WTC11 (cell line): ENCODE measurements at regions not wholly inside any gene's neighbourhood (a gene's known extent, or its start where the extent isn't known, plus 50 kb on each side); places are given as distances from the start of the nearest gene placed in this dataset.
"Not testable (repeated sequence)": the region's sequence is repeated elsewhere in the genome, so short reads cannot be mapped to it uniquely, and the experiment has no call there.

ENCODE experiments used
- ATAC-seq: fragments of 200-7000 bp; cut with Tn5 transposase; 2 replicates; pipeline ENCODE4 v1.10.0; 2021; ENCODE audit warnings: mild to moderate bottlenecking, moderate library complexity
- CTCF ChIA-PET: fragments of 300-600 bp; sonication (Branson Sonifier 250); formaldehyde crosslinking; loops from one replicate; lab custom pipeline; 2021; ENCODE audit warnings: antibody characterized with exemption; lab: Charles Lee
- POLR2A ChIA-PET: fragments of 350-600 bp; sonication (Branson Sonifier 250); formaldehyde crosslinking; loops from one replicate; lab custom pipeline; 2021; ENCODE audit warnings: antibody characterized with exemption; lab: Charles Lee
- DNase-seq: peaks from one replicate; pipeline ENCODE4 v3.0.0; 2021; ENCODE audit warnings: low spot score
- H3K27ac Mint-ChIP-seq: 2 replicates; pipeline ENCODE4 v1.8.0; 2021; ENCODE audit warnings: mixed read lengths
- H3K27me3 Mint-ChIP-seq: 2 replicates; pipeline ENCODE4 v1.8.0; 2021; ENCODE audit warnings: low read depth, mild to moderate bottlenecking, moderate library complexity, mixed read lengths
- H3K36me3 Mint-ChIP-seq: 2 replicates; pipeline ENCODE4 v1.8.0; 2021; ENCODE audit warnings: mixed read lengths
- H3K4me1 Mint-ChIP-seq: 2 replicates; pipeline ENCODE4 v1.8.0; 2022; ENCODE audit warnings: mixed read lengths
- H3K4me3 Mint-ChIP-seq: 2 replicates; pipeline ENCODE4 v1.8.0; 2021; ENCODE audit warnings: mild to moderate bottlenecking, moderate library complexity, mixed read lengths
- H3K9me3 Mint-ChIP-seq: 2 replicates; pipeline ENCODE4 v1.8.0; 2021; ENCODE audit warnings: mixed read lengths
- ATF1 ChIP-seq: sonication (generic); formaldehyde crosslinking; IDR thresholded peaks from 2 replicates; pipeline ENCODE4 v1.8.1; 2023; ENCODE audit warnings: mild to moderate bottlenecking, moderate library complexity, missing genetic modification reagents
- CREM ChIP-seq: sonication (generic); formaldehyde crosslinking; IDR thresholded peaks from 2 replicates; pipeline ENCODE4 v1.8.1; 2022; ENCODE audit warnings: mild to moderate bottlenecking, missing genetic modification reagents, moderate library complexity
- FOXJ3 ChIP-seq: sonication (generic); formaldehyde crosslinking; IDR thresholded peaks from 2 replicates; pipeline ENCODE4 v1.9.0; 2021; ENCODE audit warnings: missing genetic modification reagents, mild to moderate bottlenecking, borderline replicate concordance
- GABPB1 ChIP-seq: sonication (generic); formaldehyde crosslinking; IDR thresholded peaks from 2 replicates; pipeline ENCODE4 v1.8.1; 2023; ENCODE audit warnings: mild to moderate bottlenecking, missing genetic modification reagents
- HMGA2 ChIP-seq: fragments of 250-450 bp; sonication (Bioruptor Pico); IDR thresholded peaks from 2 replicates; pipeline ENCODE4 v1.4.0; 2021; ENCODE audit warnings: mild to moderate bottlenecking, moderate library complexity
- IRF2 ChIP-seq: sonication (generic); formaldehyde crosslinking; IDR thresholded peaks from 2 replicates; pipeline ENCODE4 v1.8.0; 2022; ENCODE audit warnings: low read depth, missing genetic modification reagents, borderline replicate concordance
- JUN ChIP-seq: sonication (generic); formaldehyde crosslinking; IDR thresholded peaks from 2 replicates; pipeline ENCODE4 v1.8.0; 2023; ENCODE audit warnings: mild to moderate bottlenecking, missing genetic modification reagents
- MYBL2 ChIP-seq: sonication (generic); formaldehyde crosslinking; IDR thresholded peaks from 2 replicates; pipeline ENCODE4 v1.8.1; 2023; ENCODE audit warnings: mild to moderate bottlenecking, moderate library complexity, missing genetic modification reagents
- NFE2L1 ChIP-seq: sonication (generic); formaldehyde crosslinking; IDR thresholded peaks from 2 replicates; pipeline ENCODE4 v1.8.1; 2023; ENCODE audit warnings: missing genetic modification reagents
- NR3C1 ChIP-seq: sonication (generic); formaldehyde crosslinking; conservative IDR thresholded peaks from 2 replicates; pipeline ENCODE4 v1.8.1; 2023; ENCODE audit warnings: low read depth, mild to moderate bottlenecking, missing genetic modification reagents
- TCF7 ChIP-seq: sonication (generic); formaldehyde crosslinking; IDR thresholded peaks from 2 replicates; pipeline ENCODE4 v1.8.0; 2022; ENCODE audit warnings: mild to moderate bottlenecking, low read depth, missing genetic modification reagents, moderate library complexity
- TEAD4 ChIP-seq: sonication (generic); formaldehyde crosslinking; IDR thresholded peaks from 2 replicates; pipeline ENCODE4 v1.8.0; 2022; ENCODE audit warnings: mild to moderate bottlenecking, missing genetic modification reagents
- ZNF317 ChIP-seq: sonication (generic); formaldehyde crosslinking; IDR thresholded peaks from 2 replicates; pipeline ENCODE4 v1.8.1; 2023; ENCODE audit warnings: low read depth, mild to moderate bottlenecking, moderate library complexity, missing genetic modification reagents, borderline replicate concordance
- TF ChIP-seq, protein P1 (sequence below): sonication (generic); formaldehyde crosslinking; IDR thresholded peaks from 2 replicates; pipeline ENCODE4 v1.8.1; 2023; ENCODE audit warnings: mild to moderate bottlenecking, missing genetic modification reagents, moderate library complexity
- TF ChIP-seq, protein P2 (sequence below): sonication (generic); formaldehyde crosslinking; IDR thresholded peaks from 2 replicates; pipeline ENCODE4 v1.8.1; 2023; ENCODE audit warnings: mild to moderate bottlenecking, missing genetic modification reagents
- TF ChIP-seq, protein P3 (sequence below): sonication (generic); formaldehyde crosslinking; IDR thresholded peaks from 2 replicates; pipeline ENCODE4 v1.8.1; 2022; ENCODE audit warnings: missing genetic modification reagents, borderline replicate concordance
- TF ChIP-seq, protein P4 (sequence below): sonication (generic); formaldehyde crosslinking; IDR thresholded peaks from 2 replicates; pipeline ENCODE4 v1.8.0; 2023; ENCODE audit warnings: missing genetic modification reagents, mild to moderate bottlenecking, borderline replicate concordance
- TF ChIP-seq, protein P5 (sequence below): fragments of 250-450 bp; sonication (Bioruptor Pico); conservative IDR thresholded peaks from 2 replicates; pipeline ENCODE4 v1.9.0; 2021; ENCODE audit warnings: mild to moderate bottlenecking
- TF ChIP-seq, protein P6 (sequence below): sonication (generic); formaldehyde crosslinking; conservative IDR thresholded peaks from 2 replicates; pipeline ENCODE4 v1.8.1; 2022; ENCODE audit warnings: mild to moderate bottlenecking, missing genetic modification reagents

DNA sequence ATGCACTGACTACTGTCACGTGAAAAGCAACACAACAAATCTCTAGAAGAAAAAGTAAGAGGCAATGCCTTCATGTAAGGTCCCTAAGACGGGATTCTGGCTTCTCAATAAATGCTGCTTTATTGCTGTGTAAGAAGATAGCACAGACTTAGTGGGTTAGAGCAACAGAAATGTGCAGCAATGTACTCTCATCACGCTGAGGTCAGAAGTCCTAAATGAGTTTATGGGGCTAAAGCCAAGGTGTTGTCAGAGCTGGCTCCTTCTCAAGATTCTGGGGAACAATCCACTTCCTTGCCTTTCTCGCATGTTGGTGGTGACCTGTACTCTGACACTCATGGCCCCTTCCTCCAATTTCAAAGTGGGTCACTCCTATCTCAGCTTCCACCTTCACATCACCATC lies 93.4 kb downstream of the SHANK2 start:
- no peak for ATAC-seq
- peaks cover 13% of the 10 kb centered on the region for H3K36me3 Mint-ChIP-seq

DNA sequence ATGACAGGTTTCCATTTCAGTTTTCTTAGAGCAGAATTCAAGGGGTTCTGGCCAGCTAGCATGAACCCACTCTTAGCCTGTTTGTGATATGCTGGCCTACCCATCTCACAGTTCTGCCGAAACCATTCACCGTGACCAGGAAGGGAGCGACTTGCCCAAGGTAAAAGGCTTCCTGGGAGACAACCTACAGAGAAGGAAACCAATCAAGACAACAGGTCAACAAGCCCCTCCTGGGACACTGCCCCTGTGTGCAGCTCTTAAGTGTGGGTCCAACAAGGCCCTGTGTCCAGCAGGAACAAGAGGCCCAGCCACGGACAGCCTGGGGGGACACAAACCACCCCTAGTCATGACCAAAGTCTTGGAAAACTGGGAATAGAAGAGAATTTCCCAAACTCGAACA lies 94.7 kb downstream of the SHANK2 start:
- H3K9me3 Mint-ChIP-seq, H3K4me3 Mint-ChIP-seq, DNase-seq, ATAC-seq, POLR2A ChIA-PET, H3K36me3 Mint-ChIP-seq, H3K27me3 Mint-ChIP-seq, H3K27ac Mint-ChIP-seq, CTCF ChIA-PET: not testable (repeated sequence)
- peaks cover 37% of the 10 kb centered on the region for H3K4me1 Mint-ChIP-seq

More for the DNA sequence above, 93.4 kb downstream of the SHANK2 start:
- H3K9me3 Mint-ChIP-seq: peaks cover 11% of the 10 kb centered on the region
- no peak overlapping the region for H3K4me3 Mint-ChIP-seq
- TF ChIP-seq, protein P1, sequence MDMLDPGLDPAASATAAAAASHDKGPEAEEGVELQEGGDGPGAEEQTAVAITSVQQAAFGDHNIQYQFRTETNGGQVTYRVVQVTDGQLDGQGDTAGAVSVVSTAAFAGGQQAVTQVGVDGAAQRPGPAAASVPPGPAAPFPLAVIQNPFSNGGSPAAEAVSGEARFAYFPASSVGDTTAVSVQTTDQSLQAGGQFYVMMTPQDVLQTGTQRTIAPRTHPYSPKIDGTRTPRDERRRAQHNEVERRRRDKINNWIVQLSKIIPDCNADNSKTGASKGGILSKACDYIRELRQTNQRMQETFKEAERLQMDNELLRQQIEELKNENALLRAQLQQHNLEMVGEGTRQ: no peak
- TF ChIP-seq TCF7 (CRISPR knock-in tag) (no peak), FOXJ3 (CRISPR knock-in tag) (no peak), NR3C1 (CRISPR knock-in tag) (no peak), MYBL2 (CRISPR knock-in tag) (no peak), ZNF317 (CRISPR knock-in tag) (no peak), ATF1 (no peak)
- TF ChIP-seq, protein P2, sequence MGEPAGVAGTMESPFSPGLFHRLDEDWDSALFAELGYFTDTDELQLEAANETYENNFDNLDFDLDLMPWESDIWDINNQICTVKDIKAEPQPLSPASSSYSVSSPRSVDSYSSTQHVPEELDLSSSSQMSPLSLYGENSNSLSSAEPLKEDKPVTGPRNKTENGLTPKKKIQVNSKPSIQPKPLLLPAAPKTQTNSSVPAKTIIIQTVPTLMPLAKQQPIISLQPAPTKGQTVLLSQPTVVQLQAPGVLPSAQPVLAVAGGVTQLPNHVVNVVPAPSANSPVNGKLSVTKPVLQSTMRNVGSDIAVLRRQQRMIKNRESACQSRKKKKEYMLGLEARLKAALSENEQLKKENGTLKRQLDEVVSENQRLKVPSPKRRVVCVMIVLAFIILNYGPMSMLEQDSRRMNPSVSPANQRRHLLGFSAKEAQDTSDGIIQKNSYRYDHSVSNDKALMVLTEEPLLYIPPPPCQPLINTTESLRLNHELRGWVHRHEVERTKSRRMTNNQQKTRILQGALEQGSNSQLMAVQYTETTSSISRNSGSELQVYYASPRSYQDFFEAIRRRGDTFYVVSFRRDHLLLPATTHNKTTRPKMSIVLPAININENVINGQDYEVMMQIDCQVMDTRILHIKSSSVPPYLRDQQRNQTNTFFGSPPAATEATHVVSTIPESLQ (CRISPR knock-in tag): no peak
- no peaks in the 10 kb centered on the region for H3K27me3 Mint-ChIP-seq
- peaks cover 25% of the 10 kb centered on the region for H3K4me1 Mint-ChIP-seq
- no peak overlapping the region for H3K27ac Mint-ChIP-seq
- no peak for DNase-seq
- ChIA-PET CTCF (no interaction called here), POLR2A (no interaction called here)

DNA sequence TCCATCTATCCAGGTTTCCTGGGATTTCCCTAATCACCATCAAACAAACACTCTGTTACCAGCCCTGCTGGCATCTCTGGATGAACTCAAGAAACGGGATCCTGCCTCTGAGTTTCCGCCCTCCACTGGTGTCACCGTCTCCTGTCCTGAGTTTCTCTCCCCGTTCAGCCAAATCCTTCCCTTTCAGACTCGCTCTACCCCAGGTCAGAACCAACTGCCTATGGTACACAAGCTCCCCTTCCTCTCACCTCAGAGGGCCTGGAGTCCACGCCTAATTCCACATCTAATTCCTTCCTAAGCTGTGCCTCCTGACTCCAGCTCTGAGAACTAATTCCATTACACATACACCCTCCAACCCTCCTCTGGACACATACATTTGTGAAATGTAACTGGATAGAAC lies 96.1 kb downstream of the SHANK2 start:
- CTCF ChIA-PET: no interaction called here
- POLR2A ChIA-PET: no interaction called here
- H3K27me3 Mint-ChIP-seq: no peaks in the 10 kb centered on the region
- no peak for TF ChIP-seq JUN (CRISPR knock-in tag)
- TF ChIP-seq HMGA2: no peak
- no peak for TF ChIP-seq NFE2L1 (CRISPR knock-in tag)
- TF ChIP-seq, protein P3, sequence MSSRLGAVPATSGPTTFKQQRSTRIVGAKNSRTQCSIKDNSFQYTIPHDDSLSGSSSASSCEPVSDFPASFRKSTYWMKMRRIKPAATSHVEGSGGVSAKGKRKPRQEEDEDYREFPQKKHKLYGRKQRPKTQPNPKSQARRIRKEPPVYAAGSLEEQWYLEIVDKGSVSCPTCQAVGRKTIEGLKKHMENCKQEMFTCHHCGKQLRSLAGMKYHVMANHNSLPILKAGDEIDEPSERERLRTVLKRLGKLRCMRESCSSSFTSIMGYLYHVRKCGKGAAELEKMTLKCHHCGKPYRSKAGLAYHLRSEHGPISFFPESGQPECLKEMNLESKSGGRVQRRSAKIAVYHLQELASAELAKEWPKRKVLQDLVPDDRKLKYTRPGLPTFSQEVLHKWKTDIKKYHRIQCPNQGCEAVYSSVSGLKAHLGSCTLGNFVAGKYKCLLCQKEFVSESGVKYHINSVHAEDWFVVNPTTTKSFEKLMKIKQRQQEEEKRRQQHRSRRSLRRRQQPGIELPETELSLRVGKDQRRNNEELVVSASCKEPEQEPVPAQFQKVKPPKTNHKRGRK: no peak
- TF ChIP-seq, protein P4, sequence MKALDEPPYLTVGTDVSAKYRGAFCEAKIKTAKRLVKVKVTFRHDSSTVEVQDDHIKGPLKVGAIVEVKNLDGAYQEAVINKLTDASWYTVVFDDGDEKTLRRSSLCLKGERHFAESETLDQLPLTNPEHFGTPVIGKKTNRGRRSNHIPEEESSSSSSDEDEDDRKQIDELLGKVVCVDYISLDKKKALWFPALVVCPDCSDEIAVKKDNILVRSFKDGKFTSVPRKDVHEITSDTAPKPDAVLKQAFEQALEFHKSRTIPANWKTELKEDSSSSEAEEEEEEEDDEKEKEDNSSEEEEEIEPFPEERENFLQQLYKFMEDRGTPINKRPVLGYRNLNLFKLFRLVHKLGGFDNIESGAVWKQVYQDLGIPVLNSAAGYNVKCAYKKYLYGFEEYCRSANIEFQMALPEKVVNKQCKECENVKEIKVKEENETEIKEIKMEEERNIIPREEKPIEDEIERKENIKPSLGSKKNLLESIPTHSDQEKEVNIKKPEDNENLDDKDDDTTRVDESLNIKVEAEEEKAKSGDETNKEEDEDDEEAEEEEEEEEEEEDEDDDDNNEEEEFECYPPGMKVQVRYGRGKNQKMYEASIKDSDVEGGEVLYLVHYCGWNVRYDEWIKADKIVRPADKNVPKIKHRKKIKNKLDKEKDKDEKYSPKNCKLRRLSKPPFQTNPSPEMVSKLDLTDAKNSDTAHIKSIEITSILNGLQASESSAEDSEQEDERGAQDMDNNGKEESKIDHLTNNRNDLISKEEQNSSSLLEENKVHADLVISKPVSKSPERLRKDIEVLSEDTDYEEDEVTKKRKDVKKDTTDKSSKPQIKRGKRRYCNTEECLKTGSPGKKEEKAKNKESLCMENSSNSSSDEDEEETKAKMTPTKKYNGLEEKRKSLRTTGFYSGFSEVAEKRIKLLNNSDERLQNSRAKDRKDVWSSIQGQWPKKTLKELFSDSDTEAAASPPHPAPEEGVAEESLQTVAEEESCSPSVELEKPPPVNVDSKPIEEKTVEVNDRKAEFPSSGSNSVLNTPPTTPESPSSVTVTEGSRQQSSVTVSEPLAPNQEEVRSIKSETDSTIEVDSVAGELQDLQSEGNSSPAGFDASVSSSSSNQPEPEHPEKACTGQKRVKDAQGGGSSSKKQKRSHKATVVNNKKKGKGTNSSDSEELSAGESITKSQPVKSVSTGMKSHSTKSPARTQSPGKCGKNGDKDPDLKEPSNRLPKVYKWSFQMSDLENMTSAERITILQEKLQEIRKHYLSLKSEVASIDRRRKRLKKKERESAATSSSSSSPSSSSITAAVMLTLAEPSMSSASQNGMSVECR (CRISPR knock-in tag): no peak
- TF ChIP-seq CREM: no peak
- TF ChIP-seq, protein P5, sequence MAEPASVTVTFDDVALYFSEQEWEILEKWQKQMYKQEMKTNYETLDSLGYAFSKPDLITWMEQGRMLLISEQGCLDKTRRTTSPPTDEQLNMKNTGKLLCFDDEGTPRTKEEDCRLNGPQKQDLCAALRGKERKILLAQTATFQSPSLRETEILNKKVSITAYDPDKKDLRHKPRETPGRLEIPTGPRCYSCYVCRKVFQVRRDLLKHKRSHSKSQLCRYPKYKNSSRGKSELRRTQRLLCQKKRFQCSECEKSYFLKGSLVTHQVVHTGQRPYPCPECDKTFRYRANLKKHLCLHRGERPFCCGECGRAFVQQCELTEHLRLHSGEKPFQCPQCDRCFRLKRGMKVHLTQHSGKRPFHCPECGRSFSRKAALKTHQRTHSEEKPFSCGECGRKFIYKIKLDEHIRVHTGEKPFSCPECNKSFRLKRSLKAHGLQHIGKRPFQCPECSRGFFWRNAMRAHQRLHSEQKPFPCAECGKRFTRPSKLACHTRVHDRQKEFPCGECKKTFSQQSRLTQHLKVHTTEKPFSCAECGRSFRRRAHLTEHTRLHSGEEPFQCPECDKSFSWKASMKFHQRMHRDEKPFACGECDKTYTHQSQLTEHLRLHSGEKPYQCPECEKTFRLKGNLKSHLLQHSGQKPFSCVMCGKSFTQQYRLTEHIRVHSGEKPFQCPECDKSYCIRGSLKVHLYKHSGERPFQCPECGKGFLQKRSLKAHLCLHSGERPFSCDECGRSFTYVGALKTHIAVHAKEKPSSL (CRISPR knock-in tag): no peak
- no peak for TF ChIP-seq NR3C1 (CRISPR knock-in tag)
- TF ChIP-seq, protein P1: no peak
- no peak for TF ChIP-seq MYBL2 (CRISPR knock-in tag)
- TF ChIP-seq GABPB1: no peak
- TF ChIP-seq IRF2 (CRISPR knock-in tag): no peak
- TF ChIP-seq, protein P6, sequence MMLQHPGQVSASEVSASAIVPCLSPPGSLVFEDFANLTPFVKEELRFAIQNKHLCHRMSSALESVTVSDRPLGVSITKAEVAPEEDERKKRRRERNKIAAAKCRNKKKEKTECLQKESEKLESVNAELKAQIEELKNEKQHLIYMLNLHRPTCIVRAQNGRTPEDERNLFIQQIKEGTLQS (CRISPR knock-in tag): no peak
- TF ChIP-seq TEAD4 (CRISPR knock-in tag): no peak

More for the DNA sequence above, 96.1 kb downstream of the SHANK2 start:
- ATAC-seq (no peak), DNase-seq (no peak)
- Mint-ChIP-seq H3K27ac (no peak overlapping the region), H3K4me3 (no peak overlapping the region), H3K4me1 (peaks cover 42% of the 10 kb centered on the region), H3K36me3 (peaks cover 5% of the 10 kb centered on the region; the same call in 1 of the 2 replicates), H3K9me3 (no peaks in the 10 kb centered on the region)
